A673 (cell line): ENCODE measurements at regions not wholly inside any gene's neighbourhood (a gene's known extent, or its start where the extent isn't known, plus 50 kb on each side); places are given as distances from the start of the nearest gene placed in this dataset.
A peak's percentile ranks its signal among the peaks of the same experiment; 100 is the strongest.

Source experiments
- BruUV-seq: library from RNA; stranded (reverse); fragments of 400-500 nt; replicated peaks from 2 replicates; lab custom pipeline; 2021; lab: Mats Ljungman, UMichigan
- CTCF ChIA-PET: fragments of 300-600 bp; sonication (Branson Sonifier 250); formaldehyde crosslinking; loops from one replicate; lab custom pipeline; 2022; ENCODE audit warnings: antibody characterized with exemption; lab: Charles Lee
- POLR2A ChIA-PET: fragments of 300-600 bp; sonication (Branson Sonifier 250); formaldehyde crosslinking; loops from one replicate; lab custom pipeline; 2022; ENCODE audit warnings: antibody characterized with exemption; ENCODE audit not compliant: low non-redundant PET; lab: Charles Lee
- DNase-seq: peaks from one replicate; pipeline ENCODE4 v3.0.0-alpha.2; 2015; ENCODE audit warnings: low spot score
- H3K27ac ChIP-seq: fragments of 200-600 bp; sonication (generic); 2 replicates; pipeline ENCODE4 v1.5.1; 2016; ENCODE audit warnings: mixed run types, low read depth, mild to moderate bottlenecking, mixed read lengths, antibody characterized with exemption, low read length; ENCODE audit not compliant: poor library complexity, severe bottlenecking
- H3K27me3 ChIP-seq: fragments of 200-600 bp; sonication (generic); replicated peaks from 2 replicates; pipeline ENCODE4 v1.6.1; 2017; ENCODE audit warnings: mixed run types, low read depth, mild to moderate bottlenecking, mixed read lengths, antibody characterized with exemption, low read length; ENCODE audit not compliant: insufficient read depth, poor library complexity
- H3K36me3 ChIP-seq: fragments of 200-600 bp; sonication (generic); 2 replicates; pipeline ENCODE4 v1.6.1; 2016; ENCODE audit warnings: mixed run types, mild to moderate bottlenecking, mixed read lengths, antibody characterized with exemption, low read length; ENCODE audit not compliant: insufficient read depth, poor library complexity, severe bottlenecking
- H3K4me1 ChIP-seq: fragments of 200-600 bp; sonication (generic); 2 replicates; pipeline ENCODE4 v1.6.1; 2017; ENCODE audit warnings: mixed run types, mild to moderate bottlenecking, mixed read lengths, antibody characterized with exemption, low read length; ENCODE audit not compliant: insufficient read depth, poor library complexity, severe bottlenecking
- H3K4me3 ChIP-seq: fragments of 200-600 bp; sonication (generic); 2 replicates; pipeline ENCODE4 v1.5.1; 2016; ENCODE audit warnings: low read depth, mixed run types, mild to moderate bottlenecking, mixed read lengths, low read length; ENCODE audit not compliant: poor library complexity, severe bottlenecking
- H3K9me3 ChIP-seq: fragments of 200-600 bp; sonication (generic); 2 replicates; pipeline ENCODE4 v1.6.1; 2016; ENCODE audit warnings: mixed run types, low read depth, mild to moderate bottlenecking, mixed read lengths, antibody characterized with exemption, low read length; ENCODE audit not compliant: poor library complexity, severe bottlenecking
- EZH2 ChIP-seq: fragments of 200-600 bp; sonication (generic); IDR thresholded peaks from 2 replicates; pipeline ENCODE4 v1.6.1; 2017; ENCODE audit warnings: borderline replicate concordance, low read depth, mild to moderate bottlenecking, mixed read lengths, antibody characterized with exemption, low read length; ENCODE audit not compliant: poor library complexity, severe bottlenecking
- intact Hi-C: fragments of 100-400 bp; cut with micrococcal nuclease; formaldehyde crosslinking; loops from one replicate; pipeline ENCODE4 v1.10.0; 2022; ENCODE audit not compliant: unreplicated experiment
- TF ChIP-seq, protein P1 (sequence below): fragments of 300-800, 200-600 bp; sonication (generic); conservative IDR thresholded peaks from 2 replicates; pipeline ENCODE4 v1.5.1; 2017; ENCODE audit warnings: low read depth, mild to moderate bottlenecking, antibody characterized with exemption, low read length, moderate library complexity, mixed read lengths

DNA sequence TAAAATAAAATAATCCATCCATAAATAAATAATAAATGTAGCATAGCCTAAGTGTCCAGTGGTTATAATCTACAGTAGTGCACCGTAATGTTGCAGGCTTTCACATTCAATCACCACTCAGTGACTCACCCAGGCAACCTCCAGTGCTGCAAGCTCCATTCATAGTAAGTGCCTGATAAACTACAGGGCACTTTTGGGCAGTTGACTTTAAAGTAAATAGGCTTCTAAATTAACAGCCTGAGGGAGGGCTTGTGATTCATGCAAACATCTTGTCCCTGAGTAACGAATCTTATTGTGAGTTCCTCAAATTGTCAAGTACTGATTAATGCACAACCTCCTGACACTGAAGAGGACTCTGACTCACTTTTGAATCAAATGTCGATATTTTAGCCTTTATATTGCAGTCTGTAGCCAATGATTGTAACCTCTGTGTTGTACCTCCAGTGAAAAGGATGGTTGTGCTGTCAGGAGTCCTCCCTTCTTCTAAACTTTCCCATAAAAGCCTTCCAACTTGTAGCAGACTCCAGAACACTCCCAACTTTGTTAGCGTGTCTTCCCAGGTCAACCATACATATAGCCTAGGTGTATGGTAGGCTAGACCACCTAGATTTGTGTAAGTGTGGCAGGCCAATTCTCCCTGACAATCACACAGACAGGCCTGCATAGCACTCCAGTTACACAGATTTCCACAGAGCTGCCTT lies 55.0 kb upstream of the BICD1 start:
- Histone ChIP-seq H3K36me3 (no peaks in the 10 kb centered on the region), H3K4me3 (no peak overlapping the region), H3K9me3 (no peaks in the 10 kb centered on the region), H3K27me3 (no peaks in the 10 kb centered on the region), H3K27ac (no peak overlapping the region), H3K4me1 (no peaks in the 10 kb centered on the region)
- peak; percentile 17 for DNase-seq
- intact Hi-C loops, result no loop called here
- no peak for TF ChIP-seq EZH2
- ChIA-PET POLR2A (no interaction called here), CTCF (no interaction called here)
- BruUV-seq, result no TSS peak

DNA sequence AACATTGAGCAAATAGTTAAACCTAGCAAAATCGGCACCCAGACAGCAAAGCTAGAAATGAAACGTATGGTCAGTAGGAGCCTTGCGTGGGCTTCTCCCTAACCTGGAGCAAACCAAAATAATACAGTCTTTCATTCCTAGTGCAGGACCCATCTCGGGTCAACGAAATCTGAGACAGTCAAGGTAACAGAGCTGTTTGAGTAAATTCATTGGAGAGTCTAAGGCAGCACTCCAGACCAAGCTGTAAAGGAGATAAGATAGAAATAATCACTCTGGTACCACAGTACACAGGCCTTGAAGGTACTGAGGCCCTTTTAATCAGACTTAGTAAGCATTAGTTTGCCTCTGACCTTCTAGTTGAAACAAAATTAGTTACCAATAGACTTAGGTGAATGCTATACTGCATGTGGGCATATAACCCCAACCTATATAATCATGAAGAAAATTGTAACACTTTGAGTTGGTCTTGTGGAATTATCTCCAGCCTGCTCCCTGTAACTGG lies 54.4 kb upstream of the BICD1 start:
- Histone ChIP-seq H3K9me3 (no peaks in the 10 kb centered on the region), H3K4me3 (no peak overlapping the region), H3K4me1 (no peaks in the 10 kb centered on the region), H3K36me3 (no peaks in the 10 kb centered on the region), H3K27me3 (no peaks in the 10 kb centered on the region), H3K27ac (no peak overlapping the region)
- intact Hi-C loops, result no loop called here
- no peak for DNase-seq
- POLR2A ChIA-PET, result no interaction called here
- CTCF ChIA-PET, result no interaction called here
- TF ChIP-seq, protein P1, sequence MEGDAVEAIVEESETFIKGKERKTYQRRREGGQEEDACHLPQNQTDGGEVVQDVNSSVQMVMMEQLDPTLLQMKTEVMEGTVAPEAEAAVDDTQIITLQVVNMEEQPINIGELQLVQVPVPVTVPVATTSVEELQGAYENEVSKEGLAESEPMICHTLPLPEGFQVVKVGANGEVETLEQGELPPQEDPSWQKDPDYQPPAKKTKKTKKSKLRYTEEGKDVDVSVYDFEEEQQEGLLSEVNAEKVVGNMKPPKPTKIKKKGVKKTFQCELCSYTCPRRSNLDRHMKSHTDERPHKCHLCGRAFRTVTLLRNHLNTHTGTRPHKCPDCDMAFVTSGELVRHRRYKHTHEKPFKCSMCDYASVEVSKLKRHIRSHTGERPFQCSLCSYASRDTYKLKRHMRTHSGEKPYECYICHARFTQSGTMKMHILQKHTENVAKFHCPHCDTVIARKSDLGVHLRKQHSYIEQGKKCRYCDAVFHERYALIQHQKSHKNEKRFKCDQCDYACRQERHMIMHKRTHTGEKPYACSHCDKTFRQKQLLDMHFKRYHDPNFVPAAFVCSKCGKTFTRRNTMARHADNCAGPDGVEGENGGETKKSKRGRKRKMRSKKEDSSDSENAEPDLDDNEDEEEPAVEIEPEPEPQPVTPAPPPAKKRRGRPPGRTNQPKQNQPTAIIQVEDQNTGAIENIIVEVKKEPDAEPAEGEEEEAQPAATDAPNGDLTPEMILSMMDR, result no peak
- TF ChIP-seq EZH2, result no peak
- BruUV-seq, result no TSS peak

DNA sequence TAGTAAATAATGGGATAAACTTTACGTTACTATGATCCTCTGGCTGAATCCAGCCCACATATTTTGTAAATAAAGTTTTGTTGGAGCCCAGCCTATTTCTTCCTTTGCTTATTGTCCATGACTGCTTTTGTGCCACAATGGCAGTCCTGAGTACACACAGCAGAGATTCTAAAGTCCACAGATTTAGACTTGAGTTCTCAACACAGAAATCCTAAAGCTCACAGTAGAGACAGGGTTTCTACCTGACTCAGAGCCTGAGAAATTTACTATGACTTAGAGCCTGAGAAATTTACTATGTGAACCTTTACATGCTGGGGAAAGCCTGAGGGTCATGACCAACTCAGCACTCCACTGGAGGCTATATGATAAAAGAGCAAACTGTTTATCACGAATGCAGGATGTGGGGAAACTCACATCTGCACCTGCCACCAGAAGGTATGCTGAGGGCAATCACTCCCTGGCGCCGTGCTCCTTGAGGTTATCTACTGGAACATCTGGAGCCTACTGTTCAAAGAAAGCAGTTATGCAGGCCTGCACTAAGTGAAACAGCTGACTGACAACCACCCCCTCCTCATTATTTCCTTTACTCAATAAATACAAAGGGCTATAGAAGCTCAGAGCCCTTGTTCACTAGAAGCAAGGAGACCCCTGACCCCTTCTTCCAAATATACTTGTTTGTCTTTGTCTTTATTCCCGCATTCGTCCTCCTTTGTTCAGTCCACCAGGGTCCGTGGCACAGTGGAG lies 52.6 kb upstream of the BICD1 start:
- ChIA-PET POLR2A (no interaction called here), CTCF (no interaction called here)
- Histone ChIP-seq H3K36me3 (no peaks in the 10 kb centered on the region), H3K9me3 (no peaks in the 10 kb centered on the region), H3K27me3 (no peaks in the 10 kb centered on the region), H3K4me3 (no peak overlapping the region), H3K27ac (no peak overlapping the region), H3K4me1 (no peaks in the 10 kb centered on the region)
- intact Hi-C loops, result no loop called here
- BruUV-seq, result no TSS peak
- no peak for TF ChIP-seq EZH2
- TF ChIP-seq, protein P1, result no peak
- DNase-seq, result no peak
